ENCODE measurements at regions not wholly inside any gene's neighbourhood (a gene's known extent, or its start where the extent isn't known, plus 50 kb on each side); places are given as distances from the start of the nearest gene placed in this dataset.
"Not testable (repeated sequence)": the region's sequence is repeated elsewhere in the genome, so short reads cannot be mapped to it uniquely, and the experiment has no call there.

DNA sequence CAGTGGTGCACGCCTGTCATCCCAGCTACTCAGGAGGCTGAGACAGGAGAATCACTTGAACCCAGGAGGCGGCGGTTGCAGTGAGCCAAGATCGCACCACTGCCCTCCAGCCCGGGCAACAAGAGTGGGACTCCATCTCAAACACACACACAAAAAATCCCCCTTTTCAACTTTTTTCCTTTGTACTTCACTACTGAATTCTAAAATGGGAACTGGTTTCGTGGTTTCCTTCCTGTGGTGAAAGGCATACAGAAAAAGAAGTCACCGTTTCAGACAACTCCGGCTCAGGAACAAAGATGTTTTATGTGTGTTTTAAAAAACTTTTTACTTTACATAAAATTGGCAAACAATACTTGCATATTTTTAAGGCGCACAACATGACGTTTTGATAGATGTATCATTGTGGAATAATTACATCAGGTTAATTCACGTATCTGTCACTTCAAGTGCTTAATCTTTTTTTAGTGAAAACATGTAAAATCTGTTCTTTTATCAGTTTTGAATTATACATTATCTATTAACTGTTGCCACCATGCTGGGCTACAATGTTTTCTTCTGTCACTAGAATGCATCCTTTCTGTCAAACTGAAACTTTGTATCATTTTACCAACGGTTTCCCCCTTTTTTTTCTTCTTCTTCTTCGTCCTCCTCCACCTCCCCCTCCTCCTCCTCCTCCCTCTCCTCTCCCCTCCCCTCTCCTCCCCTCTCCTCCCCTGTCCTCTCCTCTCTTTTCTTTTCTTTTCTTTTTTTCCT is 186.0 kb downstream of the CRLF2 start:
- Mint-ChIP-seq H3K27ac (no peak overlapping the region), H3K4me1 (ENCODE audit: low read depth) (no peaks in the 10 kb centered on the region), H3K4me3 (ENCODE audit: low read depth) (no peak overlapping the region), H3K36me3 (ENCODE audit: insufficient read depth) (no peaks in the 10 kb centered on the region), H3K9me3 (ENCODE audit: low read depth) (no peaks in the 10 kb centered on the region), H3K27me3 (peaks cover 8% of the 10 kb centered on the region)
- TF ChIP-seq CTCF (IDR thresholded peaks at IDR 0.05; ENCODE audit: unreplicated experiment): no peak
- DNase-seq (ENCODE audit: low spot score, unreplicated experiment): no peak

GRCh38 chrX:1025413-1025812 is 187.0 kb downstream of the CRLF2 start:
- DNase-seq (ENCODE audit: low spot score, unreplicated experiment): no peak
- H3K36me3 Mint-ChIP-seq (ENCODE audit: insufficient read depth): no peaks in the 10 kb centered on the region
- H3K27me3 Mint-ChIP-seq: peaks cover 8% of the 10 kb centered on the region
- H3K4me3 Mint-ChIP-seq (ENCODE audit: low read depth): no peak overlapping the region
- H3K27ac Mint-ChIP-seq: no peak overlapping the region
- no peaks in the 10 kb centered on the region for H3K4me1 Mint-ChIP-seq (ENCODE audit: low read depth)
- H3K9me3 Mint-ChIP-seq (ENCODE audit: low read depth): no peaks in the 10 kb centered on the region
- no peak for TF ChIP-seq CTCF (IDR thresholded peaks at IDR 0.05; ENCODE audit: unreplicated experiment)

DNA sequence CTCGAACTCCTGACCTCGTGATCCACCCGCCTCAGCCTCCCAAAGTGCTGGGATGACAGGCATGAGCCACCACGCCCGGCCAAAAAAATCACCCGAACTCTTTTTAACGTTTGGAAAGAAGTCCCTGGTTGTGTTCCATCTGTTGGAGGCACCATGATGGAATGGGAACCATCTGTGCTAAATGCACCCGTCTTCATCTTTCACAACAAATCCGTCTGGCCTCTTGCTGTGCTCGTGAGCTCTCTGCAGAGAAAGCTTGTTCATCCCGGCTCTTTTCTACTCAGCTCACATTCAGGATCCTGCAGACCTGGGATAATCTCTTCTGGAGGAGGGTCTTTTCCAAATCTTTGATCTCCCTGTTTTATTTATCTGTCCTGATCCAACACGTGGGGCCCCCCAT is 188.8 kb downstream of the CRLF2 start:
- Mint-ChIP-seq H3K9me3 (ENCODE audit: low read depth) (no peaks in the 10 kb centered on the region), H3K27ac (no peak overlapping the region), H3K4me3 (ENCODE audit: low read depth) (no peak overlapping the region), H3K4me1 (ENCODE audit: low read depth) (no peaks in the 10 kb centered on the region), H3K27me3 (peaks cover 8% of the 10 kb centered on the region), H3K36me3 (ENCODE audit: insufficient read depth) (no peaks in the 10 kb centered on the region)
- no peak for DNase-seq (ENCODE audit: low spot score, unreplicated experiment)
- no peak for TF ChIP-seq CTCF (IDR thresholded peaks at IDR 0.05; ENCODE audit: unreplicated experiment)

DNA sequence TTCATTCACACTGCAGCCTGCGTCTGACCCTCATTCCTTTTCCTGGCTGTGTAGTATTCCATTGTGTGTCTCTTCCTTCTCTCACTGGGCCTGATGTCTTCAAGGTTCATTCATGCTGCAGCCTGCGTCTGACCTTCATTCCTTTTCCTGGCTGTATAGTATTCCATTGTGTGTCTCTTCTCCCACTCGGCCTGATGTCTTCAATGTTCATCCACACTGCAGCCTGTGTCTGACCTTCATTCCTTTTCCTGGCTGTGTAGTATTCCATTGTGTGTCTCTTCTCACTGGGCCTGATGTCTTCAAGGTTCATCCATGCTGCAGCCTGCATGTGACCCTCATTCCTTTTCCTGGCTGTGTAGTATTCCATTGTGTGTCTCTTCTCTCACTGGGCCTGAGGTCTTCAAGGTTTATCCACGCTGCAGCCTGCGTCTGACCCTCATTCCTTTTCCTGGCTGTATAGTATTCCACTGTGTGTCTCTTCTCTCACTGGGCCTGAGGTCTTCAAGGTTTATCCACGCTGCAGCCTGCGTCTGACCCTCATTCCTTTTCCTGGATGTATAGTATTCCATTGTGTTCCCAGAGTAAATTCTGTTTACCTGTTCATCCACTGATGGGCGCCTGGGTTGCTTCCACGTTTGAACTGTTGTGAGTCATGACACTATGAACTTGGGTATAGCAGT is 191.0 kb downstream of the CRLF2 start:
- not testable (repeated sequence) for H3K36me3 Mint-ChIP-seq (ENCODE audit: insufficient read depth); H3K27me3 Mint-ChIP-seq; DNase-seq (ENCODE audit: low spot score, unreplicated experiment); H3K4me3 Mint-ChIP-seq (ENCODE audit: low read depth); H3K27ac Mint-ChIP-seq; H3K4me1 Mint-ChIP-seq (ENCODE audit: low read depth); H3K9me3 Mint-ChIP-seq (ENCODE audit: low read depth)

GRCh38 chrX:1020634-1021166 is 191.7 kb downstream of the CRLF2 start:
- H3K27ac Mint-ChIP-seq: no peak overlapping the region
- DNase-seq (ENCODE audit: low spot score, unreplicated experiment): no peak
- H3K36me3 Mint-ChIP-seq (ENCODE audit: insufficient read depth): no peaks in the 10 kb centered on the region
- H3K9me3 Mint-ChIP-seq (ENCODE audit: low read depth): no peaks in the 10 kb centered on the region
- H3K4me1 Mint-ChIP-seq (ENCODE audit: low read depth): no peaks in the 10 kb centered on the region
- no peak overlapping the region for H3K4me3 Mint-ChIP-seq (ENCODE audit: low read depth)
- no peak for TF ChIP-seq CTCF (IDR thresholded peaks at IDR 0.05; ENCODE audit: unreplicated experiment)
- H3K27me3 Mint-ChIP-seq: no peaks in the 10 kb centered on the region

- not testable (repeated sequence) for H3K36me3 Mint-ChIP-seq (ENCODE audit: insufficient read depth); H3K4me3 Mint-ChIP-seq (ENCODE audit: low read depth); H3K27me3 Mint-ChIP-seq; DNase-seq (ENCODE audit: low spot score, unreplicated experiment); H3K9me3 Mint-ChIP-seq (ENCODE audit: low read depth); H3K27ac Mint-ChIP-seq; H3K4me1 Mint-ChIP-seq (ENCODE audit: low read depth)
These were observed 195.5 kb downstream of the CRLF2 start for GRCh38 chrX:1016926-1017325.

GRCh38 chrX:1016281-1016680 is 196.2 kb downstream of the CRLF2 start:
- not testable (repeated sequence) for H3K9me3 Mint-ChIP-seq (ENCODE audit: low read depth); DNase-seq (ENCODE audit: low spot score, unreplicated experiment); H3K4me3 Mint-ChIP-seq (ENCODE audit: low read depth); H3K27ac Mint-ChIP-seq; H3K27me3 Mint-ChIP-seq; H3K4me1 Mint-ChIP-seq (ENCODE audit: low read depth); H3K36me3 Mint-ChIP-seq (ENCODE audit: insufficient read depth)
